HG03575 (cell line): ENCODE measurements at regions not wholly inside any gene's neighbourhood (a gene's known extent, or its start where the extent isn't known, plus 50 kb on each side); places are given as distances from the start of the nearest gene placed in this dataset.
"Not testable (repeated sequence)": the region's sequence is repeated elsewhere in the genome, so short reads cannot be mapped to it uniquely, and the experiment has no call there.

Experiments
- ATAC-seq: cut with Tn5 transposase; IDR thresholded peaks from one replicate; pipeline ENCODE4 v1.9.1; 2021; ENCODE audit not compliant: unreplicated experiment, insufficient number of reproducible peaks, low FRiP score; ENCODE audit errors: extremely low read depth

GRCh38 chr4:156109943-156110900 lies 156.6 kb upstream of the CTSO start:
- no peak for ATAC-seq

DNA sequence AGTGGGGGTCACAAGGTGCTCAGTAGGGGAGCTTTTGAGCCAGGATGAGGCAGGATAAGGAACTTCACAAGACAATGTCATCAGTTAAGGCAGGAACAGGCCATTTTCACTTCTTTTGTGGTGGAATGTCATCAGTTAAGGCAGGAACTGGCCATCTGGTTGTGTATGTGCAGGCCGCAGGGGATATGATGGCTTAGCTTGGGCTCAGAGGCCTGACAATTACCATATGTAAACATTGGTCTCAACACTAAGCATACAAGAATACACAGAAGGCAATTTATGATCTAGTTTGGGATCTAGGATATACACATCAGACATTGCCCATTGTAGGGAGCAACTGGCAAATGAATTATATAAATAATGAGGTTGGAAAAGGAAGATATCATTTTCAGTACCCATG lies 155.4 kb upstream of the CTSO start:
- ATAC-seq, result not testable (repeated sequence)

DNA sequence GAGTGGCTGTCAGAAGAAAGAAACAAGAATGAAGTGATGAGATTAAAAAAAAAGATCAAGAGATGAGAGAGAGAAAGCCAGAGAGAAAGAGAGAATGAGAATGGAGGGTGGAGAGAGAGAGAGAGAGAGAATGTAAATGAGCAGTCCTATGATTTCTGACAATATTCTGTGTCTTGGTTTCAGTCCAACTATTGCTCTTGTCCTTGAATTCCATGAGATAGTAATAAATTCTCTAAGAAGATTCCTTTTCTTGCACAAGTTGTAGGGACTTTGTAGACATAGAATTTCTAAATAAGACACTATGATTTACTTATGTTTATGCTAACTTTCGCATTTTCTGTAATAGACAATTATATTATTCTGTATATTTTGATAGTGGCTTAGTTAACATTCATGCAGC lies 149.6 kb upstream of the CTSO start:
- no peak for ATAC-seq

DNA sequence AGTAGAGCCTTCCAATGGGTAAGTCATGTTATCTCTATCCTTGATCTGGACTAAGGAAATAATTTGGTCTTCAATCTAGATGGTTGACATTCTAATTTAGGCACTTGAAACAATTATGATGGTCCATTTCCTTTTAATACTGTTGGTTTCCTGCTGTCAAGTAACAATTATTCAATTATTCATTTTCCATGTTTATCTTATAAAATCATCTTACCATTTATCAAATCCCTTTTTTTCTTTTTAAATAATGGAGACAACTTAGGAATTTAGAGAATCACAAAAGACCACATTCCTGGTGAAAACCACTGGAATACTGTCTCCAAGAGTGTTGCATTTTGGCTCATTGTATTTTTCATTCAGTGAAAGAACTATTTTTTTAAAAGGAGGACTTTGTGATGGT lies 148.7 kb upstream of the CTSO start:
- no peak for ATAC-seq

- ATAC-seq, result no peak
Observed at GRCh38 chr4:156101571-156101970, 147.9 kb upstream of the CTSO start.

- no peak for ATAC-seq
Observed at GRCh38 chr4:156100651-156101050, 147.0 kb upstream of the CTSO start.

DNA sequence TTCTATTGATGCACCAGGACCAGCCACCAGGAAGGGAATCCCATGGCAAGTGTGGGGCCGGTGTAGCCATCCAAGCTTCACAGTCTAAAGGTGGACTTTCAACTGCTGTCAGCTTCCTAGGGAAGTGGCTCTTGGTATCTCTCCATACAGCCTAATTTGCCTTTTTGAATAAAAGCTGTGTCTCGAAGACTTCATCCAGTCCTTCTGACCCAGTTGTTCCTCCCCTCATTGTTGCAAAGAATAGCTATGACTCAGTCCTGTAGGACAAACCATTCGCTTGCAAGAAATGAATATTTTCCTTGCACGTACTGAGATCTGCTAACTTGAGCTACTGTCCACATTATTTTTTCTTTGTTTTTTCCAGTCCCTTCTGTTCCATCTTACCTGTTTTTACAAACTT lies 145.1 kb upstream of the CTSO start:
- ATAC-seq, result no peak

DNA sequence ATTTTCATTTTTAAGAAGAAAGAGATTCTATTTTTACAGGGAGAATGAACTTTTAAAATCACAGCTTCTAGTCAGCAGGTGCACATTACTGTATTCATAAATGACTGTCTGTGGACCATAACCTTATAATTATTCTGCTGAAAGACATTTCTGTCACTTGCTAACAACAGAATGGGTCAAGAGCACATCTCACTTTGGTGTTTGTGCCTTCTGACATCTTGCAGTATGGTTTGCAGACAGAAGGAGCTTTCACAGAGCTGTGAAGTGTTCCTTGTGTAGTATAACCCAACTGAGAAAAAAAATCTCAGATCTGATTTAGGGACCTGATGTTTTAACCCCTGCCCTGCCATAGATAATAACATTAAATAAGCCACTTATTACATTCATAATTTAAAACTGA lies 131.4 kb upstream of the CTSO start:
- no peak for ATAC-seq

- ATAC-seq, result no peak
Observed at GRCh38 chr4:156084373-156084772, 130.7 kb upstream of the CTSO start.

GRCh38 chr4:156073976-156074375 lies 120.3 kb upstream of the CTSO start:
- no peak for ATAC-seq

DNA sequence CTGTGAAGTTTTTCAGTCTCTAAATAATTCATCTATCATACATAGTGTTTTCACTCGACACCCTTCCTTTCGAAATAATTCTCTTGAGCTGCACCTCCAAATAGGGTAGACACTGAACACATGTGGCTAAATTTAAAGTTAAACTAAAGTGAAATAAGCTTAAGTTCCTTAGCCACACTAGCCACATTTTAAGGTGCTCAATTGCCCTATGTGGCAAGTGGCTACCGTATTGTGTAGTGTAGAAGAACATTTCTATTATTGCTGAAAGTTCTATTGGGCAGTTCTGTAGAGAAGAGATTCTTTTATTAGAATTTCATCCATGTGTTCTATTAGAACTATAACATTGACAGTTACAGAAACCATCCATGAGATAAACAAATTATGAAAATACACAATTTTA lies 107.0 kb upstream of the CTSO start:
- no peak for ATAC-seq

DNA sequence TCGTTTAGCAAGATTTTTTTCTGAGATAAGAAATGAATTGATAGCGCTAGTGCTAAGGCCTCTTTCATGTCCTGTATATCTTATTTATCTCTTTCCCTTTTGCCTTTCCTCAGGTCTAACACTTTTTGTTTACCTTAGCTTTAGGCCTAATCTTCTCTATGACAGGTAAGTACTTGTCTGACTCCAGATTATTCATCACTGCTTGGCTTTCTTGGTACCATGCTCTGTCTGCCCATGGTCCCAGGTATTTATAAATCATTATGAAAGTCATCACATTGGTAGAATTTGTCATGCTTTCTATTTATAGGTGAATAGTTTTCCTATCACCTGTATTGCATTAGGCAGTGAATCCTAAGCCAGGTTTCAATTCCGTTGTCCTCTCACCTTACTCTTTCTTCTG lies 99.5 kb upstream of the CTSO start:
- ATAC-seq, result no peak

DNA sequence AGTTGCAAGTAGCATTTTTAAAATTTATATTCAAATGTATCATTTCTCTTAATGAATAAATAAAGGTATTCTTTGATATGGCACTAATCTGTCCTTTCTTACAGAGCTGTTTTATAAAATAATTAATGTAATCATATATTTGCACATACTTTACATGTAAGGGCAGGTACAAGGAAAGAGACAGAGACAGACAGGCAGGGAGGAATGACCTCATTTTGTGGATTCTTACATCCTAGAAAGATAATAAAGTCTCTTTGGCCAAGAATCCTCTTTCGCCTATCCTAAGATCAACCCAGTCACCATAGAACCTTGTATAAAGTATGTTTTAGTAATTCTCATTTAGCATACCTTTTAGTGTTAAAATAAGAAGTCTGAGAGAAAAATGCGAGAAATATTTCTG lies 98.5 kb upstream of the CTSO start:
- ATAC-seq, result no peak

DNA sequence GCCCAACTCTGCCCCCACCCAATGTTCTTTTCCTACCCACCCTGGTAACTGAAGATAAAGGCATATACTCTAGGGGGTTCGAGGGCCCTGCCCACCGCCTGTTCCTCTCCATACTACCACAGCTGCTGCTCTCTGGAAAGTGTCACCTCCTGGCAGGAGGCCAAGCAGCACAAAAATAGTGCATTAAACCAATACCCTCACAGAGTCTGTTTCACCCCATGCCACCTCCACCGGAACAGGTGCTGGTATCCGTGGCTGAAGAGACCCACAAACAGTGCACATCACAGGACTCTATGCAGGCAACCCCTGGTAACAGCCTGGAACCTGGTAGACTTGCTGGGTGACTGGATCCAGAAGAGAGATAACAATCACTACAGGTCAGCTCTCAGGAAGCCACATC lies 85.1 kb upstream of the CTSO start:
- ATAC-seq, result no peak

GRCh38 chr4:156036496-156036895 lies 82.8 kb upstream of the CTSO start:
- no peak for ATAC-seq

GRCh38 chr4:156029691-156030090 lies 76.0 kb upstream of the CTSO start:
- ATAC-seq, result no peak

DNA sequence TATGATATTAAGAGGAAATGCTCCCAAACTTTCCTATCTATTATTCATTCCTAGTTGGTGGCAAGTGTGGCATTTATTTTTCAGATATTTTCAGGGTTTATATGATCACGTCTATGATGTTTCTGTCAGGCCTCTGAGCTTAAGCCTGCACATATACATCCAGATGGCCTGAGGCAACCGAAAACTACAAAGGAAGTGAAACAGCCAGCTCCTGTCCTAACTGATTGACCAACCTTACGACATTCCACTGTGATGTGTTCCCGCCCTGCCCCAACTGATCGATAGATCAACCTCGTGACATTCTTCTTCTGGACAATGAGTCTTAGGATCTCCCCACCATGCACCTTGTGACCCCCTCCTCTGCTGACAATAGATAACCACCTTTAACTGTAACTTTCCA lies 67.6 kb upstream of the CTSO start:
- ATAC-seq, result no peak

- ATAC-seq, result no peak
Observed at GRCh38 chr4:156019246-156019645, 65.6 kb upstream of the CTSO start.

GRCh38 chr4:156018383-156018782 lies 64.7 kb upstream of the CTSO start:
- no peak for ATAC-seq

DNA sequence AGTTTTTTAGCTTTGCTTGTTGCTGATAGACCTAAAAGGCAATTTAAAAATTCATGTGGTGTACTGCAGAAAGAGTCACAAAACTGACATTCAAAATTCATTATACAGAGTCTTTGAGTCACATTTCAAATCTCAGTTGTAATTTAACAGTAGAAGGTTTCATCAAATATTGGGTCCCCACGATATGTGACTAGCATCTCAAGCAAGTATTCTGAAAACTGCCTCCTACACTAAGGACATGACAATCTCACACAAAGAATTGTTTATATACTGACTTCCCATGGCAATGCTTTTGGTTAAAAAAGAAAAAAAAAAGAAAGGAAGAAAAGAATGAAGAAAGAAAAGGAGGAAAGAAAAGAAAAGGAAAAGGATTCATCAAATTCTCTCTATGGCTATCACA lies 62.1 kb upstream of the CTSO start:
- ATAC-seq, result no peak

DNA sequence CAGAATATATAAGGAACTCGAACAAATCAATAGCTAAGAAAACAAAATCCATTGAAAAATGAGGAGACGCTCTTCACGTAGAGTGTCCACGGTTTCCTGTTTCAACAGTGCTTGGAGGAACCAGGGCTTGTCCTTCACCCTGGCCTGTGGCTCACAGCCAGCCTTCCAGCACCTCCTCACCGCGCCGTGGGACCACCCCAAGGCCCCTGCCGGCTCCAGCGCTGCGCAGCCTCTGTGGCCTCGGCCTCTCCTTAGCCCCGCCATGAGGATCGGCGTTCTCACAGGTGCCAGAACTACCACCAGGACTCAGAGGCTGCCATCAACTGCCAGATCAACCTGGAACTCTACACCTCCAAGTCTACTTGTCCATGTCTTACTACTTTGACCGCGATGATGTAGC lies 52.5 kb upstream of the CTSO start:
- ATAC-seq, result no peak
